ENCODE measurements at regions not wholly inside any gene's neighbourhood (a gene's known extent, or its start where the extent isn't known, plus 50 kb on each side); places are given as distances from the start of the nearest gene placed in this dataset.

DNA sequence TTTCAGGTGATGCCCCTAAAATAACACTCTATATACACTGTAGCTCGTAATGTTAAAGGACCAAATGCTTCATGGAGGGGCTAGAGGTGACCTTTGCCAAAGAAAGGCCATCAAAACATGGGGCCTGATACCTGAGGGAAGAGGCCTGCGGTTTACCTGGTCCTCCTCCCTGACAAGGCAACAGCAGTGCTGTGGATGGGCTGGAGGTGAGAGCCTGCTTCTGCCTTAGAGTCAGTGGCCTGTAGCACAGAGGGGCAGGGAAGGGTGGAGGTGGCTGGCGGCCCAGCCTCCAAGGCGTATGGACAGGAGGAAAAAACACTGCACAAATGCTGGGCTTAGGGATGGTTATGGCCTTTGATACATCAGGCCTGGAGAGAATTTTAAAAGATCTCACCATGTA lies 137.8 kb upstream of the USP38 start:
- no peaks in the 10 kb centered on the region for H3K36me3 ChIP-seq (ENCODE audit: control insufficient read depth, insufficient read depth, low read length)
- 94 to 96% methylated on average over 3 to 4 of the region's 4 CpGs for WGBS, 2 experiments (ENCODE audit: insufficient coverage in 1 of 2, insufficient read length in 1 of 2)
- H3K4me1 Mint-ChIP-seq = no peaks in the 10 kb centered on the region
- no peak overlapping the region for H3K4me3 ChIP-seq (ENCODE audit: low read length)
- H3K4me1 ChIP-seq (ENCODE audit: control insufficient read depth, insufficient read depth, low read length) = no peaks in the 10 kb centered on the region
- H3K27me3 Mint-ChIP-seq (ENCODE audit: insufficient read depth) = no peaks in the 10 kb centered on the region
- no peak for TF ChIP-seq CTCF (conservative IDR thresholded peaks at IDR 0.05)
- no peaks in the 10 kb centered on the region for H3K9me3 ChIP-seq (ENCODE audit: control insufficient read depth, low read length)
- H3K27ac ChIP-seq (ENCODE audit: low read depth, low read length) = no peak overlapping the region
- DNase-seq = no peak
- no peaks in the 10 kb centered on the region for H3K27me3 ChIP-seq (ENCODE audit: control insufficient read depth, insufficient read depth, low read length, poor library complexity, severe bottlenecking)
- H3K4me3 Mint-ChIP-seq = no peak overlapping the region
- no peaks in the 10 kb centered on the region for H3K9me3 Mint-ChIP-seq
- H3K9ac ChIP-seq (ENCODE audit: extremely low read depth, low read length, poor library complexity, severe bottlenecking) = no peak overlapping the region
- no peaks in the 10 kb centered on the region for H3K36me3 Mint-ChIP-seq (ENCODE audit: low read depth)
- H3K27ac Mint-ChIP-seq = no peak overlapping the region

GRCh38 chr4:143054971-143055370 lies 129.7 kb upstream of the USP38 start:
- no peaks in the 10 kb centered on the region for H3K9me3 ChIP-seq (ENCODE audit: control insufficient read depth, low read length)
- Mint-ChIP-seq H3K4me3 (no peak overlapping the region), H3K36me3 (ENCODE audit: low read depth) (no peaks in the 10 kb centered on the region), H3K27ac (no peak overlapping the region), H3K27me3 (ENCODE audit: insufficient read depth) (no peaks in the 10 kb centered on the region), H3K9me3 (peaks cover 3% of the 10 kb centered on the region), H3K4me1 (no peaks in the 10 kb centered on the region)
- H3K4me1 ChIP-seq (ENCODE audit: control insufficient read depth, insufficient read depth, low read length) = no peaks in the 10 kb centered on the region
- no peaks in the 10 kb centered on the region for H3K36me3 ChIP-seq (ENCODE audit: control insufficient read depth, insufficient read depth, low read length)
- no peak overlapping the region for H3K4me3 ChIP-seq (ENCODE audit: low read length)
- no peak for DNase-seq
- no peak overlapping the region for H3K27ac ChIP-seq (ENCODE audit: low read depth, low read length)
- no peak for TF ChIP-seq CTCF (conservative IDR thresholded peaks at IDR 0.05)
- no peak overlapping the region for H3K9ac ChIP-seq (ENCODE audit: extremely low read depth, low read length, poor library complexity, severe bottlenecking)
- WGBS, 2 experiments (ENCODE audit: insufficient coverage in 1 of 2, insufficient read length in 1 of 2) = 71% methylated on average over 1 of the region's 1 CpG; no CpG with 5 or more reads in 1 of the 2 experiments
- no peaks in the 10 kb centered on the region for H3K27me3 ChIP-seq (ENCODE audit: control insufficient read depth, insufficient read depth, low read length, poor library complexity, severe bottlenecking)

- Histone ChIP-seq H3K36me3 (ENCODE audit: control insufficient read depth, insufficient read depth, low read length) (no peaks in the 10 kb centered on the region), H3K4me1 (ENCODE audit: control insufficient read depth, insufficient read depth, low read length) (no peaks in the 10 kb centered on the region), H3K9me3 (ENCODE audit: control insufficient read depth, low read length) (no peaks in the 10 kb centered on the region), H3K27me3 (ENCODE audit: control insufficient read depth, insufficient read depth, low read length, poor library complexity, severe bottlenecking) (no peaks in the 10 kb centered on the region), H3K9ac (ENCODE audit: extremely low read depth, low read length, poor library complexity, severe bottlenecking) (no peak overlapping the region), H3K27ac (ENCODE audit: low read depth, low read length) (no peak overlapping the region), H3K4me3 (ENCODE audit: low read length) (no peak overlapping the region)
- no peak overlapping the region for H3K4me3 Mint-ChIP-seq
- 93 to 100% methylated on average over 1 to 4 of the region's 4 CpGs for WGBS, 2 experiments (ENCODE audit: insufficient coverage in 1 of 2, insufficient read length in 1 of 2)
- no peaks in the 10 kb centered on the region for H3K4me1 Mint-ChIP-seq
- no peaks in the 10 kb centered on the region for H3K36me3 Mint-ChIP-seq (ENCODE audit: low read depth)
- no peaks in the 10 kb centered on the region for H3K27me3 Mint-ChIP-seq (ENCODE audit: insufficient read depth)
- DNase-seq = no peak
- H3K27ac Mint-ChIP-seq = no peak overlapping the region
- H3K9me3 Mint-ChIP-seq = peaks cover 3% of the 10 kb centered on the region
- no peak for TF ChIP-seq CTCF (conservative IDR thresholded peaks at IDR 0.05)
Measured at GRCh38 chr4:143055997-143056396, 128.7 kb upstream of the USP38 start.
